DOHH2 (cell line): ENCODE measurements at regions not wholly inside any gene's neighbourhood (a gene's known extent, or its start where the extent isn't known, plus 50 kb on each side); places are given as distances from the start of the nearest gene placed in this dataset.

ENCODE experiments used
- H3F3A ChIP-seq: fragments of 200-600 bp; sonication (generic), shearing (Covaris generic); 2 replicates; pipeline ENCODE4 v1.6.0; 2016; ENCODE audit warnings: antibody characterized with exemption, mild to moderate bottlenecking; ENCODE audit not compliant: control insufficient read depth, insufficient read depth
- H3K27ac ChIP-seq: fragments of 200-600 bp; sonication (generic); 2 replicates; pipeline ENCODE4 v1.5.1; 2014; ENCODE audit warnings: low read depth, mild to moderate bottlenecking, low read length, moderate library complexity
- H3K27me3 ChIP-seq: fragments of 200-600 bp; sonication (generic); 2 replicates; pipeline ENCODE4 v1.6.1; 2014; ENCODE audit warnings: mild to moderate bottlenecking, low read length, mixed read lengths; ENCODE audit not compliant: control insufficient read depth
- H3K36me3 ChIP-seq: fragments of 200-600 bp; sonication (generic); 2 replicates; pipeline ENCODE4 v1.6.1; 2014; ENCODE audit warnings: mild to moderate bottlenecking, low read length, moderate library complexity, mixed read lengths; ENCODE audit not compliant: control insufficient read depth
- H3K4me1 ChIP-seq: fragments of 200-600 bp; sonication (generic); 2 replicates; pipeline ENCODE4 v1.6.1; 2014; ENCODE audit warnings: mild to moderate bottlenecking, low read length, mixed read lengths; ENCODE audit not compliant: control insufficient read depth
- H3K4me2 ChIP-seq: fragments of 200-600 bp; sonication (generic); 2 replicates; pipeline ENCODE4 v1.6.0; 2014; ENCODE audit warnings: mild to moderate bottlenecking, low read length, moderate library complexity
- H3K4me3 ChIP-seq: fragments of 200-600 bp; sonication (generic); 2 replicates; pipeline ENCODE4 v1.5.1; 2014; ENCODE audit warnings: mild to moderate bottlenecking, low read length, mixed read lengths
- H3K79me2 ChIP-seq: fragments of 200-600 bp; sonication (generic); 2 replicates; pipeline ENCODE4 v1.6.1; 2014; ENCODE audit warnings: mild to moderate bottlenecking, low read length, mixed read lengths; ENCODE audit not compliant: control insufficient read depth
- H3K9me2 ChIP-seq: fragments of 200-600 bp; sonication (generic); replicated peaks from 2 replicates; pipeline ENCODE4 v1.6.1; 2014; ENCODE audit warnings: mild to moderate bottlenecking, low read length, mixed read lengths; ENCODE audit not compliant: control insufficient read depth
- H3K9me3 ChIP-seq: fragments of 200-600 bp; sonication (generic); 2 replicates; pipeline ENCODE4 v1.6.1; 2014; ENCODE audit warnings: antibody characterized with exemption, low read length, mixed read lengths; ENCODE audit not compliant: control insufficient read depth, insufficient read depth
- H4K20me1 ChIP-seq: fragments of 200-600 bp; sonication (generic); 2 replicates; pipeline ENCODE4 v1.6.0; 2014; ENCODE audit warnings: low read depth, mild to moderate bottlenecking, antibody characterized with exemption, low read length, moderate library complexity; ENCODE audit not compliant: control insufficient read depth, insufficient read depth
- CTCF ChIP-seq: fragments of 200-600 bp; sonication (generic); IDR thresholded peaks from one replicate; pipeline ENCODE4 v1.5.1; 2014; ENCODE audit warnings: antibody characterized with exemption, mild to moderate bottlenecking, low read depth, low read length; ENCODE audit not compliant: poor library complexity, severe bottlenecking
- EZH2phosphoT487 ChIP-seq: fragments of 200-600 bp; sonication (generic); IDR thresholded peaks from 2 replicates; pipeline ENCODE4 v1.6.1; 2017; ENCODE audit warnings: borderline replicate concordance, mild to moderate bottlenecking, antibody characterized with exemption, low read length, moderate library complexity, mixed read lengths

- Histone ChIP-seq H3K4me3 (no peak overlapping the region), H4K20me1 (no peaks in the 10 kb centered on the region), H3K36me3 (no peaks in the 10 kb centered on the region), H3K9me3 (no peaks in the 10 kb centered on the region), H3K27me3 (peaks cover 4% of the 10 kb centered on the region; the same call in 1 of the 2 replicates), H3K27ac (no peak overlapping the region), H3K4me1 (no peaks in the 10 kb centered on the region), H3K4me2 (no peak overlapping the region), H3K9me2 (no peaks in the 10 kb centered on the region), H3F3A (no peaks in the 10 kb centered on the region), H3K79me2 (no peaks in the 10 kb centered on the region)
- no peak for TF ChIP-seq CTCF
- TF ChIP-seq EZH2phosphoT487, result no peak
Observed at GRCh38 chr11:71355281-71355680, 92.9 kb downstream of the DHCR7 start.

- no peaks in the 10 kb centered on the region for H3K79me2 ChIP-seq
- no peak overlapping the region for H3K4me3 ChIP-seq
Observed at GRCh38 chr11:71354394-71355105, 93.6 kb downstream of the DHCR7 start.

GRCh38 chr11:71352748-71353147, 95.4 kb downstream of the DHCR7 start:
- H3K27ac ChIP-seq, result no peak overlapping the region
- H3K79me2 ChIP-seq, result no peaks in the 10 kb centered on the region
- no peaks in the 10 kb centered on the region for H4K20me1 ChIP-seq
- peaks cover 9% of the 10 kb centered on the region for H3K27me3 ChIP-seq
- H3K4me1 ChIP-seq, result no peaks in the 10 kb centered on the region
- H3K4me3 ChIP-seq, result no peak overlapping the region
- H3K9me2 ChIP-seq, result no peaks in the 10 kb centered on the region
- H3F3A ChIP-seq, result no peaks in the 10 kb centered on the region
- no peaks in the 10 kb centered on the region for H3K9me3 ChIP-seq
- no peaks in the 10 kb centered on the region for H3K36me3 ChIP-seq
- TF ChIP-seq EZH2phosphoT487 (no peak), CTCF (no peak)
- H3K4me2 ChIP-seq, result no peak overlapping the region

More at GRCh38 chr11:71354394-71355105, 93.6 kb downstream of the DHCR7 start:
- Histone ChIP-seq H3K4me1 (no peaks in the 10 kb centered on the region), H3K36me3 (no peaks in the 10 kb centered on the region), H3K27me3 (peaks cover 6% of the 10 kb centered on the region), H3F3A (no peaks in the 10 kb centered on the region), H3K27ac (no peak overlapping the region), H3K4me2 (no peak overlapping the region), H4K20me1 (no peaks in the 10 kb centered on the region), H3K9me2 (no peaks in the 10 kb centered on the region), H3K9me3 (no peaks in the 10 kb centered on the region)
- TF ChIP-seq EZH2phosphoT487 (no peak), CTCF (no peak)
